Smooth muscle cell of the brain vasculature (primary cell): ENCODE measurements at regions not wholly inside any gene's neighbourhood (a gene's known extent, or its start where the extent isn't known, plus 50 kb on each side); places are given as distances from the start of the nearest gene placed in this dataset.
"Not testable (repeated sequence)": the region's sequence is repeated elsewhere in the genome, so short reads cannot be mapped to it uniquely, and the experiment has no call there.

Experiments
- DNase-seq: peaks from one replicate; pipeline ENCODE4 v3.0.0-alpha.2; 2012; ENCODE audit warnings: low read depth, low spot score

GRCh38 chr12:28689398-28690175 is 459.5 kb upstream of the FAR2 start:
- DNase-seq = no peak

DNA sequence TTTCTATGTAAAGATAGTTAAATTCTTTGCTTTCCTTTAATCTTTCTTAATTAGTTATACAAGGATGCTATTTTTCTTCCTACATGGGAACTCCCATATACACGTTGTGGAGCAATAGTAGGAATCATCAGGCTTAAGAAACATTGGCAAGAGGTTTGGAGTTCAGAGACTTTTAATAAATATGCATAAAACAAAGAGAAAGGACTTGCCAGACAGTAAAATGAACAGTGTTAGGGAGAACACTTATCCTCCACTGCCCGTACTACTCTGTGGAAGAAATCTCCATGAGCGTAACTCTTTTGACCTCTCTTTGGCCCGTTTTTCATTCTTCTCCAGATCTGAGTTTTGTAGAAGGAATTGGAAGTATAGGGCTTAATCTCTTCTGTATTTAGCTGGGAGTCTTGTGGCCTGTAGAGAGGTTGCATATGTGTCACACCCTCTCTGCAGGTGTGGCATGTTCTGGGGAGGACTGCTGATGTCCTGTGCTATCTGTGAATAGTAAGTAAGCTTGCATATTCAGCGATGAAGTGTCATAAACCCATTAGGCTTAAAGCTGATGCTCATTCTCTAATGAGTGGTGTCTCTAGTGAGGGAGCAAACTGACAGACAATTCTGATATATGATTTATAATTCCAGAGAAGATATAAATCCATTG is 455.4 kb upstream of the FAR2 start:
- DNase-seq = no peak

- no peak for DNase-seq
These were observed 450.5 kb upstream of the FAR2 start for GRCh38 chr12:28698553-28698952.

DNA sequence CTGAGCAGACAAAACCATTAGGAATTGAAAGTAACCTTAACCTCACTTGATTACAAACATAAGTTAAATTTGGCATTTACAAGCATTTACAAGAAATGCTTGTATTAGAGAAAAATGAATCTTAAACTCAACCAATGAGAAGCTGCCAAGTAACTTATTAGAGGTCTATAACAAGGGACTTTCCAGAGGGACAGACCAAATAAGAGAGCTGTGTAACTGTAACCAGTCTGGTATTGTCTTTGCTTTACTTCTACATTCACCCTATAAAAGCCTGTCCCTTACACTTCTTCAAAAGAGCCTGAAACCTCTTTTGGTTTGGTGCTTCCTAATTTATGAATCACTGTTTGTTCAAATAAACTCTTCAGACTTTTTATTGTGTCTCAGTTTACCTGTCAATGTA is 450.0 kb upstream of the FAR2 start:
- no peak for DNase-seq

- DNase-seq = no peak
These were observed 448.9 kb upstream of the FAR2 start for GRCh38 chr12:28700161-28700560.

- DNase-seq = no peak
These were observed 444.5 kb upstream of the FAR2 start for GRCh38 chr12:28704477-28705169.

DNA sequence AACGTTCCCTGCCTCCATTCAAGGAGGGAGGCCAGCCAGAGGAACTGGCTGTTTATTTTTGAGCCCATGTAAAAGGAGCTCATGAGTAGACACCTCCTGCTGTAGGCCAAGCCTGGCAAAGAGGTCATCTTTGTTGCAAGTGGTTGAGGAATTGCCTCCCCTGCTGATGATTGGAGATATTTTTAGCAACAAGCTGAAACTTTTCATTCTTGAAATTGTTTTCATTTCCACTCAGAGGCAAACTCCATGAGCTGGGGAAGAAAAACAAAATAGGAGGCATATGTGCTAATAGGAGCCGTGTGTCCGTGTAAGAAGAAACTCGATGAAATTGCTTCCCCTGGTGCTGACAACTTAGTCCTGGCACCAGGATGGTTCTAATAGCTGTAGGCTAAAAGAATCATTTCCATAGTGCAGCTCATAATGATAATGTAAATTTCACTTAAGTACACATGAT is 440.1 kb upstream of the FAR2 start:
- DNase-seq = peak; percentile 85

GRCh38 chr12:28709986-28710685 is 438.9 kb upstream of the FAR2 start:
- DNase-seq = no peak

DNA sequence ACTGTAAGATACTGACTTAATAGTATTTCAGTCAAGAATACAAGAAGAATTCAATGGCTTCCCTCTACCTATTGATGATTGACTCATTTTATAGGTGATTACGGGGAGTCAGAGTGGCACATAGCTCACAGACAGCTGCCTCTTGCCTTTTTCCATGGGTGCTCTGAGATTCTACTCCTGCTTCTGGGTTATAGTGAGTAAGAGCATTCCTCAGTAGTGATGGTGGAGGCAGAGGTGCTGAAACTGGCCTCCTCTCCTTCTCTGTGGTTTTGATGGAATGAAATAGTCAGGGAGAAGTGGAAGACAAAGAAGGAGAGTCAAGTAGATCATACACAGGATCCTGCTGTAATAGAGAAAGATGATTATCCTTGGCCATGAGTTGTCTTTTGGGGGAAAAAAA is 438.2 kb upstream of the FAR2 start:
- no peak for DNase-seq

- DNase-seq = no peak
These were observed 437.7 kb upstream of the FAR2 start for GRCh38 chr12:28711421-28711820.

- DNase-seq = no peak
These were observed 406.3 kb upstream of the FAR2 start for GRCh38 chr12:28742791-28743190.

- DNase-seq = no peak
These were observed 402.2 kb upstream of the FAR2 start for GRCh38 chr12:28746734-28747325.

GRCh38 chr12:28750946-28751685 is 398.0 kb upstream of the FAR2 start:
- DNase-seq = no peak

- DNase-seq = no peak
These were observed 394.1 kb upstream of the FAR2 start for GRCh38 chr12:28755027-28755426.

DNA sequence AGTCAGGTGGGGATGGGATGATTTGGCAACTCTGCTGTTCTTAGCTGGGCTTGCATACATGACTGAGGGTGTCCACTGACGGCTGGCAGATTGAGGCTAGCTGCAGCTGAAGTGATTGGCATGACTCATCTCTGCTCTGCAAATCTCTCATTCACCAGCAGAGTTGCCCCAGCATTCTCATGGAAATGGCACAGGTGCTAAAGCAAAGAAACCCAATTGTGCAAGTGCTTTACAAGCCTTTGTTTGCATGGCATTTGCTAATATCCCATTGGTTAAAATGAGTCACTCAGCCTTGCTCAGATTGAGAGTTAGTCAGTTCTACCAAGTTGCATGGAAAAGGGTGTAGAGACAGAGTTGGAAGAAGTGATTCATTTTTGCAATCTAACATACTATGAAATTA is 389.7 kb upstream of the FAR2 start:
- no peak for DNase-seq

GRCh38 chr12:28760040-28760903 is 388.8 kb upstream of the FAR2 start:
- not testable (repeated sequence) for DNase-seq

- not testable (repeated sequence) for DNase-seq
These were observed 387.2 kb upstream of the FAR2 start for GRCh38 chr12:28761897-28762296.

GRCh38 chr12:28766398-28766797 is 382.7 kb upstream of the FAR2 start:
- DNase-seq = no peak

- DNase-seq = no peak
These were observed 381.2 kb upstream of the FAR2 start for GRCh38 chr12:28767836-28768348.

- no peak for DNase-seq
These were observed 378.8 kb upstream of the FAR2 start for GRCh38 chr12:28770322-28770721.
